GM19035 (cell line): ENCODE measurements at regions not wholly inside any gene's neighbourhood (a gene's known extent, or its start where the extent isn't known, plus 50 kb on each side); places are given as distances from the start of the nearest gene placed in this dataset.
A peak's percentile ranks its signal among the peaks of the same experiment; 100 is the strongest.
"Not testable (repeated sequence)": the region's sequence is repeated elsewhere in the genome, so short reads cannot be mapped to it uniquely, and the experiment has no call there.

Source experiments
- ATAC-seq: cut with Tn5 transposase; IDR thresholded peaks from one replicate; pipeline ENCODE4 v1.9.1; 2021; ENCODE audit not compliant: unreplicated experiment

GRCh38 chr13:66154354-66154753 lies 1075.8 kb downstream of the PCDH9 start:
- ATAC-seq = no peak

DNA sequence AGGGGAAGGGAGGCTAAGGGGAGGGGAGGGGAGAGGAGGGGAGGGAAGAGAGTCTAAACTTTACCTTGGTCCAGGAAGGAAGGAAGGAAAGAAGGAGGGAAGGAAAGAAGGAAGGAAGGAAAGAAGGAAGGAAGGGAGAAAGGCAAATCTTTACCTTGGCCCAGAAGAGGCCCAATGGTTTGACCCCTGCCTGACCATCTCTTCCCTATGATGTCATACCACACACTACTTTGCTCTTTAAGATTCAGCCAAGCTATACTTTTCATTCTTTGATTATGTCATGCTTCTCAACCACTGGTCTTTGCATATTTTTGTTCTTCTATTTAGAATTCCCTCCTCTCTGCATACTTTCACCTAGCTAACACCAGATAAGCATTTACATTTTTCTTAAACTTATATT lies 1077.5 kb downstream of the PCDH9 start:
- no peak for ATAC-seq

DNA sequence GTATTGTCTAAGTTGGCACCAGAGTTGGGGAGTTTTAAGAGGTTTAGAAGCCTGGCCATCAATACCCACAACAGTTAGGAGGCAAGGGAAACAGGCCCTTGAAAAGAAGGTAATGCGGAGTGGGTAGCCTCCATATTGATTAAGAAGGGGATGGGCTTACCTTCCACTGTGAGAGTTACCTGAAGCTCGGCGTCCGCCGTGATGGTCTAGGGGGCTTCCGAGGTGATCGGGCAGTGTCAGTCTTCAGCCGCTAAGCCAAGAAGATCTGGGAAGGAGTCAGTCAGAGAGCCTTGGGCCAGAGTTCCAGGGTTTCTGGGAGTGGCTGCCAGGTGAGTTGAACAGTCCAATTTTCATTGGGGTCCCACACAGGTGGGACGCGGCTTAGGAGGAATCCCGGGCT lies 1085.8 kb downstream of the PCDH9 start:
- ATAC-seq = not testable (repeated sequence)

GRCh38 chr13:66139701-66140100 lies 1090.4 kb downstream of the PCDH9 start:
- no peak for ATAC-seq

DNA sequence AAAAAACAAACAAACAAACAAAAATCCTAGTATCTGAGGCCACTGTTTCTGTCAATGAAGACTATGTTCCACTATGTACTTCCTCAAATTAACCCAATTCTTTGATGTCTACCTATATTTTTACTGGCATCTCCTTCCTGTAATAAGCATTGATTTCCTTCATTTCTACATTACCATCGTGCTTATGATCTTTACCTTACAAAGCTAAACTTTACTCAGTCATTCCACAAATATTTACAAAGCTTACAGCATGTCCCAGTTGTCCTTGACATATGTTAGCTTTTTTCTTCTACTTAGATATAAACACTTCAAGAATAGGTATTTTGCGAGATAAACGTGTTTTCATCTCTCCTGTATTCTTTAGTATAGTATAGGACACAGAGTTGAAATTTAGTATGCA lies 1090.9 kb downstream of the PCDH9 start:
- ATAC-seq = no peak

- ATAC-seq = peak; percentile 92
Observed at GRCh38 chr13:66138172-66138811, 1091.8 kb downstream of the PCDH9 start.

- peak; percentile 22 for ATAC-seq
Observed at GRCh38 chr13:66137384-66137783, 1092.8 kb downstream of the PCDH9 start.

DNA sequence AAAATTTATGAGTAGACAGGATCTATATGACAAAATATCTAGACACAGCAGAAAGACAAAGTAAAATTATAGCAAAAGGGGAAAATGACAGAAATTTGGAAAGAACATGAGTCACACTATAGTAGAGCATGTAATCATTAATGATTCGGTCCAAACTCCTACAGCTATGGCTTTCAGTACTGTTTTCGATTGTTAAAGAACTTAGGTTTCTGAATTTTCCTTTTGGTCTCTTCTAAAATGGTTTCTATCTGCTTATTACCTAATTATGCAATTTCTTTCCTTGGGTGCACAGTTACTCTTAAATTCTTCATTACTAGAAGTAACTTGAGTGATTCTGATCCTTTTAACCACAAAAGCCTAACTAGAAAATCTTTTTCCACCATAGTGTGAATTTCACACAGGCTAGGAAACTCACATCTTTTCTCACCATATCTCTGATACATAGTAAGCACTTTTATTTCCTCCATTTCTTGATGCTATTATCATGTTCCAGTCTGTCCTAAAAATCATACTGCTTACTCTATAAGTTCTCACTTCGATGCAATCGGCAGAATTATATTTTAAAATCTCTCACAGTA lies 1101.4 kb downstream of the PCDH9 start:
- ATAC-seq = peak; percentile 90

DNA sequence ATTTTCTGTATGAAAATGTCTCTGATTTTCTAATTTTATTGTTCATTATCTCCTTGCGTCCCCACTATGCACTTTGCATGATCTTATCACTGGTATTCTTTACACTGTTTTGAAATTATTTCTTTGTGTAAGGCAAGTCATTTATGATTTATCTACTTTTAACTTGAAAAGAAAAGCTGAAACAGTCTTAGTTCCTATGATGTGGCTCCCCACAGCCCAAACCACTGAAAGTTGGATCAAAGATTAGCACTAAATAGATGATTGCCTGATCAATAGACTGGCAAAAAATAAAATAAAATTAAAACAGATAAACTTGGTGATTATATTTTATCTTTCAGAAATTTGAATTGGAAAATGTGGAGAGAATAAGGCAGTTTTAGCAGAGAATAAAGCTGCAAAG lies 1101.9 kb downstream of the PCDH9 start:
- no peak for ATAC-seq

- ATAC-seq = no peak
Observed at GRCh38 chr13:66117563-66117962, 1112.6 kb downstream of the PCDH9 start.

- ATAC-seq = no peak
Observed at GRCh38 chr13:66113882-66114526, 1116.1 kb downstream of the PCDH9 start.

GRCh38 chr13:66111628-66112027 lies 1118.5 kb downstream of the PCDH9 start:
- ATAC-seq = no peak

- ATAC-seq = no peak
Observed at GRCh38 chr13:66106246-66106645, 1123.9 kb downstream of the PCDH9 start.

DNA sequence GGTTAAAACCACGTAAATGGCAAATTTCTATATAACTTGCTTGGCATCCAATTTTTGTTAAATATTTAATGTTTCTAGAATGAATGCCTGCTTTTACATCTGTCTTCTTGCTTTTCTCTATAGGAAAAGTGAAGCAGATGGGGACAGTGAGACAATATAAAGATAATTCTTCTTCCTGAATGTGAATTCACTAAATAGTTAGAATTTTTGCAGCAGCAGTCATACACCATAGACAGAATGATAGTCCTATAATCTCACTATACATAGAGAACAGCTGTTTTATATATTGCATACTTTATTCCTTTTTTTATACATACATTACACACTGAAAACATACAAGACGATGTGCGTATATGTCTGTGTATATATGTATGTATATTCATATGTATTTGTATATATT lies 1127.3 kb downstream of the PCDH9 start:
- ATAC-seq = no peak

DNA sequence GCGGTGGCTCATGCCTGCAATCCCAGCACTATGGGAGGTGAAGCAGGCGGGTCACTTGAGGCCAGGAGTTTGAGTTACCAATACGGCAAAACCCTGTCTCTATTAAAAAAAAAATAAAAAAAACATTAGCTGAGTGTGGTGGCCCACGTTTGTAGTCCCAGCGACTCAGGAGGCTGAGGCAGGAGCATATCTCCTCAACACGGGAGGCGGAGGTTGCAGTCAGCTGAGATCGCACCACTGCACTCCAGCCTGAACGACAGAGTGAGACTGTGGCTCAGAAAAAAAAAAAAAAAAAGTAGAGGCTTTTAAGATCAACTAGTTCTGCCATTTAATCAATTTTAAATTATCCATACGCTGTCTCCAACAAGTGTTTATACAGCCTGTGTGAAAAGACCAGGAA lies 1130.3 kb downstream of the PCDH9 start:
- no peak for ATAC-seq

- no peak for ATAC-seq
Observed at GRCh38 chr13:66098931-66099628, 1131.1 kb downstream of the PCDH9 start.

DNA sequence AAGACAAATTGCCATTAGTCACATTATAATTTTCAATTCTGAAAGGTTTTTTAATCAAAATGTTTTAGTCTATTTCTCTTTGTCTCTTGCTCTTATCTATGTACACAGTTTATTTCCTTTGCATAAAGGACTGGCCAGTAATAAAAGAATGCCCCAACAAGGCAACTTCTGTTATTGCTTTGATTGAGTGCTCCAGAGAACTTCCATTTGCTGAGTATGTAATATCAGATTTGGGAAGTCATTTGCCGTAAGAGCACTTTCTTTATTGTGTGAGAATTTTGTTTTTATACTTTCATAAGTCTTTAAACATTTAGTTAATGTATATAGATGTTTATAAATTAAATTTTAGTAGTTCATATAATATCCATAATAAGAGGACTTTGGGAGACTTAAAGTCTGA lies 1140.4 kb downstream of the PCDH9 start:
- no peak for ATAC-seq

GRCh38 chr13:66087269-66087710 lies 1142.8 kb downstream of the PCDH9 start:
- ATAC-seq = no peak

DNA sequence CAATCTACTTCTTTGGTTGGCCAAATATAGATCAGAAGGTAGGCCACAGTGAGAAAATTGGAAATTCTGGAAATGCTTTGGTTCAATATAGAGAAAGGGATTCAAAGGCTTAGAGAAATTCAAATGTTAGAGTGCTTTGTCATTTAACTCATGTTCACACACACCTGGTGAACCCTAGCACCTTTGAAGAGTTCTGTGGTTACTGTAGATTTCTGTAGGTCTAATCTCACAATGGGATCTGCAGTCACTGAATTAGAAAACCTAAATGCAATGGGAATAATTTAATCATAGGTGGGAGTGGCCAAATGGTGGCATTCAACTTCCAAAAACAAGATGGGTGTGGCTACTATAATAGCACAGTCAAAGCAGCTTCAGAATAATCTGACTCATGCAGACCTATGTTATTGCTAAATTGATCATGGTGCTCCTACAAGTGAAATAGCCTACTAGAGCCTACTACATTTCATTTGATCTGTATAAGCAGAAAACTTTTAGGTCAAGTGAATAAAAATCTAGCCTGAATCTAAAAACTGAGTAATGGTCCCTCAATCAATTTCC lies 1152.9 kb downstream of the PCDH9 start:
- ATAC-seq = no peak

GRCh38 chr13:66076417-66076816 lies 1153.7 kb downstream of the PCDH9 start:
- ATAC-seq = no peak

GRCh38 chr13:66074018-66074615 lies 1156.0 kb downstream of the PCDH9 start:
- ATAC-seq = no peak
